OCI-LY1 (cell line): ENCODE measurements at regions not wholly inside any gene's neighbourhood (a gene's known extent, or its start where the extent isn't known, plus 50 kb on each side); places are given as distances from the start of the nearest gene placed in this dataset.

Experiments used
- H2AFZ ChIP-seq: fragments of 200-600 bp; sonication (generic), shearing (Covaris generic); 2 replicates; pipeline ENCODE4 v1.6.0; 2014; ENCODE audit warnings: antibody characterized with exemption, mild to moderate bottlenecking, low read length
- H3F3A ChIP-seq: fragments of 200-600 bp; sonication (generic), shearing (Covaris generic); 2 replicates; pipeline ENCODE4 v1.6.0; 2014; ENCODE audit warnings: mild to moderate bottlenecking, antibody characterized with exemption, low read length, moderate library complexity; ENCODE audit not compliant: insufficient read depth
- H3K27ac ChIP-seq: fragments of 200-600 bp; sonication (generic); 2 replicates; pipeline ENCODE4 v1.5.1; 2014; ENCODE audit warnings: low read length, mixed run types, mild to moderate bottlenecking, low read depth; ENCODE audit not compliant: poor library complexity, severe bottlenecking
- H3K27me3 ChIP-seq: fragments of 200-600 bp; sonication (generic); 2 replicates; pipeline ENCODE4 v1.6.0; 2014; ENCODE audit warnings: antibody characterized with exemption, mild to moderate bottlenecking, low read length, moderate library complexity; ENCODE audit not compliant: insufficient read depth
- H3K36me3 ChIP-seq: fragments of 200-600 bp; sonication (generic); 2 replicates; pipeline ENCODE4 v1.6.1; 2014; ENCODE audit warnings: mild to moderate bottlenecking, antibody characterized with exemption, low read length, moderate library complexity, mixed read lengths; ENCODE audit not compliant: insufficient read depth
- H3K4me1 ChIP-seq: fragments of 200-600 bp; sonication (generic); 2 replicates; pipeline ENCODE4 v1.5.1; 2014; ENCODE audit warnings: mild to moderate bottlenecking, low read length, moderate library complexity; ENCODE audit not compliant: insufficient read depth, severe bottlenecking
- H3K4me2 ChIP-seq: fragments of 200-600 bp; sonication (generic), shearing (Covaris generic); 2 replicates; pipeline ENCODE4 v1.6.1; 2014; ENCODE audit warnings: low read length
- H3K4me3 ChIP-seq: fragments of 200-600 bp; sonication (generic); 2 replicates; pipeline ENCODE4 v1.5.1; 2014; ENCODE audit warnings: low read length, low read depth, mild to moderate bottlenecking, mixed read lengths; ENCODE audit not compliant: poor library complexity, severe bottlenecking
- H3K79me2 ChIP-seq: fragments of 200-600 bp; shearing (Covaris generic); 2 replicates; pipeline ENCODE4 v1.6.1; 2016; ENCODE audit warnings: mixed run types, low read length, mixed read lengths; ENCODE audit not compliant: insufficient read depth
- H3K9ac ChIP-seq: fragments of 200-600 bp; sonication (generic), shearing (Covaris generic); 2 replicates; pipeline ENCODE4 v1.6.1; 2014; ENCODE audit warnings: mild to moderate bottlenecking, low read length, mixed read lengths
- H3K9me2 ChIP-seq: fragments of 200-600 bp; sonication (generic), shearing (Covaris generic); 2 replicates; pipeline ENCODE4 v1.6.1; 2014; ENCODE audit warnings: low read depth, mild to moderate bottlenecking, low read length, mixed read lengths
- H3K9me3 ChIP-seq: fragments of 200-600 bp; shearing (Covaris generic); 2 replicates; pipeline ENCODE4 v1.6.1; 2014; ENCODE audit warnings: low read length, mixed read lengths
- H4K20me1 ChIP-seq: fragments of 200-600 bp; sonication (generic), shearing (Covaris generic); 2 replicates; pipeline ENCODE4 v1.6.0; 2016; ENCODE audit warnings: mild to moderate bottlenecking, low read length; ENCODE audit not compliant: insufficient read depth
- CTCF ChIP-seq: fragments of 200-600 bp; sonication (generic), shearing (Covaris generic); IDR thresholded peaks from 2 replicates; pipeline ENCODE4 v1.5.1; 2017; ENCODE audit warnings: mild to moderate bottlenecking, antibody characterized with exemption, low read length, moderate library complexity, mixed read lengths
- EZH2 ChIP-seq: fragments of 200-600 bp; sonication (generic), shearing (Covaris generic); IDR thresholded peaks from 2 replicates; pipeline ENCODE4 v1.8.0; 2017; ENCODE audit warnings: borderline replicate concordance, mixed run types, mild to moderate bottlenecking, antibody characterized with exemption, low read length, moderate library complexity, mixed read lengths

DNA sequence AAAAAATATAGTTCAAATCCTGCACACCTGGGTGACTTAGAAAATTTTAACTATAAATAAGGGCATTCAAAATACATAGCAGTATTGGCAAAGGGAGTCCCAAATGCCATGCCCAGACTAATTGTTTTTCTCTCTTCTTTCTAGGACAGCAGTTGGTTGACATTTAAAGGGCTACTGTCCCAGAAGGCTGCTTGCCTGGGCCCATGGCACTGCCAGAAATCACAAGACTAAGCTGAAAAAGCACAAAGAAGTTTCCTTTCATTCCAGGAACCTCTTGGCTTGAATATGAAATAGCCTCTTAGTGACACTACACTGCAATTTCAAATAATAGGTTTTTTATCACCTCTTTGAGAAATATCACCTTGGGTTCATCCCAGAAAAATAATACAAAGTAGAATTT is 388.9 kb upstream of the TRPC7 start:
- H3K4me3 ChIP-seq = no peak overlapping the region
- H3K27me3 ChIP-seq = no peaks in the 10 kb centered on the region
- no peak overlapping the region for H2AFZ ChIP-seq

GRCh38 chr5:136750224-136750862 is 385.0 kb upstream of the TRPC7 start:
- Histone ChIP-seq H4K20me1 (no peaks in the 10 kb centered on the region), H3K36me3 (no peaks in the 10 kb centered on the region), H3K4me3 (no peak overlapping the region), H3F3A (no peaks in the 10 kb centered on the region), H3K79me2 (no peaks in the 10 kb centered on the region), H3K27ac (no peak overlapping the region), H3K4me1 (no peaks in the 10 kb centered on the region), H2AFZ (no peak overlapping the region), H3K9ac (no peak overlapping the region), H3K9me2 (no peaks in the 10 kb centered on the region), H3K27me3 (no peaks in the 10 kb centered on the region), H3K4me2 (no peak overlapping the region), H3K9me3 (no peaks in the 10 kb centered on the region)
- no peak for TF ChIP-seq CTCF
- TF ChIP-seq EZH2 = no peak

More for the DNA sequence above, 388.9 kb upstream of the TRPC7 start:
- Histone ChIP-seq H3K9me2 (no peaks in the 10 kb centered on the region), H4K20me1 (no peaks in the 10 kb centered on the region), H3K9me3 (no peaks in the 10 kb centered on the region), H3K27ac (no peak overlapping the region), H3K9ac (no peak overlapping the region), H3K36me3 (no peaks in the 10 kb centered on the region), H3K4me2 (no peak overlapping the region), H3K4me1 (no peaks in the 10 kb centered on the region), H3K79me2 (no peaks in the 10 kb centered on the region), H3F3A (no peaks in the 10 kb centered on the region)
- TF ChIP-seq EZH2 = no peak
- no peak for TF ChIP-seq CTCF

DNA sequence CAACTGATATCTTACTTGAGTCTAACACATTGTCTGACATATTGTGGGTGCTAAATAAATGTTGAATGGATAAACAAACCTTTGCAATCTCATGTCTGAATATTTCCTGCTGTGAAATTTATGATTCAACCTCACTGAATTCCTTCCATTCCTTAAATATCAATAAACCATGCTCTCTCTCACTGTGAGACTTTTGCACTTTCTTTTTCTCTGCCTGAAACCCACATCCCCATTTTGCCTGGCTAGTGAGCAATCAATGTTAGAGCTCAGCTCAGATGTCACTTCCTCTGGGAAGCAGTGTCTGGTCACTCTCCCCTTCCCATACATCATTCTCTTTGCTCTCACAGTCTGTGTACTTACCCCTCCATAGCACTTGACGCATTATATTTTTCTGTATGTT is 383.7 kb upstream of the TRPC7 start:
- no peak overlapping the region for H3K4me2 ChIP-seq
- TF ChIP-seq EZH2 = no peak
- H3K9ac ChIP-seq = no peak overlapping the region
- H4K20me1 ChIP-seq = no peaks in the 10 kb centered on the region
- no peaks in the 10 kb centered on the region for H3K9me3 ChIP-seq
- no peaks in the 10 kb centered on the region for H3K9me2 ChIP-seq
- no peaks in the 10 kb centered on the region for H3K27me3 ChIP-seq
- no peaks in the 10 kb centered on the region for H3K79me2 ChIP-seq
- no peaks in the 10 kb centered on the region for H3K36me3 ChIP-seq
- H3K4me3 ChIP-seq = no peak overlapping the region
- no peaks in the 10 kb centered on the region for H3F3A ChIP-seq
- no peak overlapping the region for H2AFZ ChIP-seq
- H3K4me1 ChIP-seq = no peaks in the 10 kb centered on the region
- no peak overlapping the region for H3K27ac ChIP-seq

DNA sequence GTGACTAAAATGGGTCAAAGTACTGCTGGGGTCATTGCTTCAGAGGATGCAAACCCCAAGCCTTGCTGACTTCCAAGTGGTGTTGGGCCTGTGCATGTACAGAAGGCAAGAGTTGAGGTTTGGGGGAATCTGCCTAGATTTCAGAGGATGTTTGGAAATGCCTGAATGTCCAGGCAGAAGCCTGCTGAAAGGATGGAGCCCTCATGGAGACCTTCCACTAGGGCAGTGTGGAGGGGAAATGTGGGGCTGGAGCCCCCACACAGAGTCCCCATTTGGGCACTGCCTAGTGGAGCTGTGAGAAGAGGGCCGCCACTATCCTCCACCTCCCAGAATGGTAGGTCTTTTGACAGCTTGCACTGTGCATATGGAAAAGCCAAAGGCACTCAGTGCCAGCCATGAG is 377.7 kb upstream of the TRPC7 start:
- no peak overlapping the region for H3K27ac ChIP-seq
- H3K4me1 ChIP-seq = no peaks in the 10 kb centered on the region
- H2AFZ ChIP-seq = no peak overlapping the region
- no peaks in the 10 kb centered on the region for H4K20me1 ChIP-seq
- H3K9me2 ChIP-seq = no peaks in the 10 kb centered on the region
- no peaks in the 10 kb centered on the region for H3K36me3 ChIP-seq
- H3K4me3 ChIP-seq = no peak overlapping the region
- H3K4me2 ChIP-seq = no peak overlapping the region
- H3F3A ChIP-seq = no peaks in the 10 kb centered on the region
- no peaks in the 10 kb centered on the region for H3K27me3 ChIP-seq
- TF ChIP-seq CTCF = no peak
- TF ChIP-seq EZH2 = no peak
- H3K9ac ChIP-seq = no peak overlapping the region
- H3K9me3 ChIP-seq = peaks cover 4% of the 10 kb centered on the region; the same call in 1 of the 2 replicates
- no peaks in the 10 kb centered on the region for H3K79me2 ChIP-seq
